ENCODE measurements at regions not wholly inside any gene's neighbourhood (a gene's known extent, or its start where the extent isn't known, plus 50 kb on each side); places are given as distances from the start of the nearest gene placed in this dataset.

DNA sequence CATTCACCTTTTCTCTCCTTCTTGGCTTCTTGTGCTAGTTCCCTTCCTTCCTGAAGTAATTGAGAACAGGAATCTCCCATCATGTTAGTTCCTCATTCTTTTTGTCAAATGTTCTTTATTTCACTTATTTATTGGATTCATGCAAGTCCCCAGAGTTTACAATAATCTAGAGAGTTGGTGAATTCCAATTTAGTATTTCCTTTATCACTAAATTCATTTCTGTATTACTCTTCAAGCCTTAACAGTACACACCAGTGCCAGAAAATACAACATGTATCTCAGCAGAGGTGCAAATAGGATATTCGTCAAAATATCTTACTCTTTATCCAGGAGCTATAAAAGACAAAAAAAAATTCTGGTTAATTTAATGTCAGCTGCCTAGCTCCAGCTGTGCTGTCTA lies 121.9 kb upstream of the SETBP1 start:
- TF ChIP-seq POLR2A (IDR thresholded peaks at IDR 0.05) (no peak), EP300 (IDR thresholded peaks at IDR 0.05) (no peak)
- TF ChIP-seq, protein P1, sequence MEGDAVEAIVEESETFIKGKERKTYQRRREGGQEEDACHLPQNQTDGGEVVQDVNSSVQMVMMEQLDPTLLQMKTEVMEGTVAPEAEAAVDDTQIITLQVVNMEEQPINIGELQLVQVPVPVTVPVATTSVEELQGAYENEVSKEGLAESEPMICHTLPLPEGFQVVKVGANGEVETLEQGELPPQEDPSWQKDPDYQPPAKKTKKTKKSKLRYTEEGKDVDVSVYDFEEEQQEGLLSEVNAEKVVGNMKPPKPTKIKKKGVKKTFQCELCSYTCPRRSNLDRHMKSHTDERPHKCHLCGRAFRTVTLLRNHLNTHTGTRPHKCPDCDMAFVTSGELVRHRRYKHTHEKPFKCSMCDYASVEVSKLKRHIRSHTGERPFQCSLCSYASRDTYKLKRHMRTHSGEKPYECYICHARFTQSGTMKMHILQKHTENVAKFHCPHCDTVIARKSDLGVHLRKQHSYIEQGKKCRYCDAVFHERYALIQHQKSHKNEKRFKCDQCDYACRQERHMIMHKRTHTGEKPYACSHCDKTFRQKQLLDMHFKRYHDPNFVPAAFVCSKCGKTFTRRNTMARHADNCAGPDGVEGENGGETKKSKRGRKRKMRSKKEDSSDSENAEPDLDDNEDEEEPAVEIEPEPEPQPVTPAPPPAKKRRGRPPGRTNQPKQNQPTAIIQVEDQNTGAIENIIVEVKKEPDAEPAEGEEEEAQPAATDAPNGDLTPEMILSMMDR (IDR thresholded peaks at IDR 0.05): no peak
